ENCODE measurements at regions not wholly inside any gene's neighbourhood (a gene's known extent, or its start where the extent isn't known, plus 50 kb on each side); places are given as distances from the start of the nearest gene placed in this dataset.
A peak's percentile ranks its signal among the peaks of the same experiment; 100 is the strongest.

GRCh38 chr7:131242123-131242650 lies 85.5 kb upstream of the MKLN1 start:
- no peak for ATAC-seq
- Histone ChIP-seq H3K27ac (no peak overlapping the region), H3K4me1 (no peaks in the 10 kb centered on the region), H3K9me3 (no peaks in the 10 kb centered on the region), H3K27me3 (no peaks in the 10 kb centered on the region), H3K36me3 (no peaks in the 10 kb centered on the region), H3K4me3 (no peak overlapping the region)
- intact Hi-C loops (cut with DNase I): no loop called here
- TF ChIP-seq CTCF (IDR thresholded peaks at IDR 0.05): no peak
- no peak for DNase-seq

GRCh38 chr7:131244259-131244852 lies 83.3 kb upstream of the MKLN1 start:
- intact Hi-C loops (cut with DNase I): no loop called here
- Histone ChIP-seq H3K9me3 (no peaks in the 10 kb centered on the region), H3K27me3 (no peaks in the 10 kb centered on the region), H3K4me3 (no peak overlapping the region), H3K27ac (no peak overlapping the region), H3K4me1 (peaks cover 7% of the 10 kb centered on the region), H3K36me3 (no peaks in the 10 kb centered on the region)
- no peak for TF ChIP-seq CTCF (IDR thresholded peaks at IDR 0.05)
- no peak for DNase-seq
- peak; percentile 21 for ATAC-seq

GRCh38 chr7:131249003-131249402 lies 78.7 kb upstream of the MKLN1 start:
- peak; percentile 70 for DNase-seq
- intact Hi-C loops (cut with DNase I): no loop called here

GRCh38 chr7:131249483-131249882 lies 78.2 kb upstream of the MKLN1 start:
- Histone ChIP-seq H3K4me1 (peaks cover 7% of the 10 kb centered on the region), H3K4me3 (no peak overlapping the region), H3K9me3 (no peaks in the 10 kb centered on the region), H3K36me3 (no peaks in the 10 kb centered on the region), H3K27me3 (no peaks in the 10 kb centered on the region), H3K27ac (peak overlapping the region; percentile 7)
- intact Hi-C loops (cut with DNase I): no loop called here
- no peak for TF ChIP-seq CTCF (IDR thresholded peaks at IDR 0.05)
- DNase-seq (no peak), ATAC-seq (peak; percentile 64)

More at GRCh38 chr7:131249003-131249402, 78.7 kb upstream of the MKLN1 start:
- peak; percentile 95 for ATAC-seq
- Histone ChIP-seq H3K27ac (no peak overlapping the region), H3K9me3 (no peaks in the 10 kb centered on the region), H3K27me3 (no peaks in the 10 kb centered on the region), H3K4me3 (no peak overlapping the region), H3K36me3 (no peaks in the 10 kb centered on the region), H3K4me1 (peaks cover 7% of the 10 kb centered on the region)
- no peak for TF ChIP-seq CTCF (IDR thresholded peaks at IDR 0.05)

- H3K9me3 ChIP-seq: no peaks in the 10 kb centered on the region
Measured at GRCh38 chr7:131250331-131250730, 77.3 kb upstream of the MKLN1 start.

More at GRCh38 chr7:131250331-131250730, 77.3 kb upstream of the MKLN1 start:
- Histone ChIP-seq H3K4me3 (no peak overlapping the region), H3K27ac (no peak overlapping the region), H3K4me1 (peaks cover 7% of the 10 kb centered on the region), H3K27me3 (no peaks in the 10 kb centered on the region), H3K36me3 (no peaks in the 10 kb centered on the region)
- no peak for DNase-seq
- intact Hi-C loops (cut with DNase I): no loop called here
- TF ChIP-seq CTCF (IDR thresholded peaks at IDR 0.05): no peak
- no peak for ATAC-seq
